Right lobe of liver (tissue), 4 donors: ENCODE measurements at regions not wholly inside any gene's neighbourhood (a gene's known extent, or its start where the extent isn't known, plus 50 kb on each side); places are given as distances from the start of the nearest gene placed in this dataset.

Experiments
- CTCF ChIP-seq, 4 donors: fragments of 200-600 bp in 3 of 4; fragments of 450-650 bp in 1 of 4; IDR thresholded peaks; one replicate each; pipeline versions ENCODE4 v1.5.1 to v1.8.0; 2016 to 2022; ENCODE audit warnings: antibody characterized with exemption in 4 of 4, mild to moderate bottlenecking in 2 of 4
- POLR2A ChIP-seq: fragments of 450-650 bp; IDR thresholded peaks from one replicate; pipeline ENCODE4 v1.6.1; 2017; ENCODE audit warnings: antibody characterized with exemption, mild to moderate bottlenecking
- donor health status: DM: no; HTN: no; CAD: no.
- donor health status: DM: no; HTN: no; CAD: no.
- donor health status: DM: no; HTN: yes; CAD: no.

GRCh38 chr11:42555190-42555589 is 756.6 kb upstream of the API5 start:
- TF ChIP-seq POLR2A, result no peak
- no peak for TF ChIP-seq CTCF (IDR thresholded peaks at IDR 0.05)
